ENCODE measurements at regions not wholly inside any gene's neighbourhood (a gene's known extent, or its start where the extent isn't known, plus 50 kb on each side); places are given as distances from the start of the nearest gene placed in this dataset.

DNA sequence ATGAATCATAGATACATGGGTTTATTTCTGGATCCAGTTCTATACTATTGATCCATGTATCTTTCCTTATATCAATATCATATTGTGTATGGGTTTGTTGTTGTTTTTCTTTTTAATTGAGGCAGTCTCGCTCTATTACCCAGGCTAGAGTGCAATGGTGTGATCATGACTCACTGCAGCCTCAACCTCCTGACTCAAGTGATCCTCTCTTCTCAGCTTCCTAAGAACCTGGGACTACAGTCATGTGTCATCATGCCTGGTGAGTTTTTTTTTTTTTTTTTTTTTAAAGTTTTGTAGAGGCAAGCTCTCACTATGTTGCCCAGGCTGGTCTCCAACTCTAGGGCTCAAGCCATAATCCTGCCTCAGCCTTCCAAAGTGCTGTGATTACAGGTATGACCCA is 1589.4 kb upstream of the TENM4 start:
- TF ChIP-seq POLR2A (IDR thresholded peaks at IDR 0.05; ENCODE audit: low read depth, low read length) (no peak), POLR2AphosphoS5 (IDR thresholded peaks at IDR 0.05; ENCODE audit: low read depth, low read length) (no peak)

All from GM12892 (cell line).